ENCODE measurements at regions not wholly inside any gene's neighbourhood (a gene's known extent, or its start where the extent isn't known, plus 50 kb on each side); places are given as distances from the start of the nearest gene placed in this dataset.
A peak's percentile ranks its signal among the peaks of the same experiment; 100 is the strongest.
"Not testable (repeated sequence)": the region's sequence is repeated elsewhere in the genome, so short reads cannot be mapped to it uniquely, and the experiment has no call there.

GRCh38 chr12:67073336-67073735 is 195.8 kb upstream of the CAND1 start:
- no peak for DNase-seq (ENCODE audit: low spot score)

DNA sequence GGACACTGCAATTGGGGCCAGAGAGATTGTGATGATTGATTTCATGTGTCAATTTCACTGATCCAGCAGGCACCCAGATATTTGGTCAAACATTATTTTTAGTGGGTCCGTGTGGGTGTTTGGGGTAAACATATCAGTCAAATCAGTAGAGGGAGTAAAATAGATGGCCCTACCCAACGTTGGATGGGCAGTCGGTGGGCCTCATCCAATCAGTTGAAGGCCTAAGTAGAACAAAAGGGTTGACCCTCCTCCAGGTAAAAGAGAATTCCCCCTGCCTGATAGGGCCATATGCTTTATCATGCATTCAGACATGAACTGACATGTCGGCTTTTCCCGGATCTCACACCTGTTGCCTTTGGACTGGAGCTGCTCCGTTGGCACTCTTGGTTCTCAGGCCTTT is 195.1 kb upstream of the CAND1 start:
- DNase-seq (ENCODE audit: low spot score): no peak

- no peak for DNase-seq (ENCODE audit: low spot score)
Measured at GRCh38 chr12:67077617-67078016, 191.5 kb upstream of the CAND1 start.

- DNase-seq (ENCODE audit: low spot score): no peak
Measured at GRCh38 chr12:67078957-67079356, 190.2 kb upstream of the CAND1 start.

GRCh38 chr12:67080637-67081036 is 188.5 kb upstream of the CAND1 start:
- DNase-seq (ENCODE audit: low spot score): no peak

- DNase-seq (ENCODE audit: low spot score): no peak
Measured at GRCh38 chr12:67082221-67082620, 186.9 kb upstream of the CAND1 start.

DNA sequence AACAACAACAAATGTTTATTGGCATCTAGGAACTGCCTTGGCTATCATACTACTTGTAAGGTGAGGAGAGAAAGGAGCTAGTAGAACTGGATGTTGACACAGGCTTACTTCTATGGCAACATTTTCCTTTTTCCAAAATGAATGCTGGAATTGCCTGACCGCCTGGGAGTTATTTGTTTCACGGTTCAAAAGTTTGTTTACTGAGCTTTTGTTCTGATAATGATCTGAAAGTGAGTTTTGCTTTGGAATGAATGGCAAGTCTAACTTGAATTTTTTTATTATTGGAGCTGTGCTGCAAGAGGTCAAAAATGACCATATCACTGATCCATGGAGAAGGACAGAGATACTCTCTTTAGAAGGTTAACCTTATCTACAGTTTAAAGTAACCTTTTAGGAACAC is 183.5 kb upstream of the CAND1 start:
- DNase-seq (ENCODE audit: low spot score): no peak

DNA sequence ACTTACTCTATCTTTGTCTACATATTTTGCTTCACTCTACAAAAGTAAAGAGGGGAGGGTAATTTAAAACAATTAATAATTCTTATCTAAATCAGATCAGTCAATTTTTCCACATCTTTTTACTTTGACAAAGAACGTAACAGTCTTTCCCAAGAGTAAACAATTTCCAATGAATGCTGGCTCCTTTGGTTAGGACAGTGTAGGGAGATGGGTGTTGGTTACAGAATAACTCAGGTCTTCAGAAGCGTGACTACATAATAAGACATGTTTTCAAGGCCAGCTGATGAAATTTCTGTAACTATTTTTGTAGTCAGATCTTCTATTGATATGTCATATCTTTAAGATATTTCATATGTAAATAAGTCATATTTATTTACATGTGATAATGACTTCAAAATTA is 183.0 kb upstream of the CAND1 start:
- DNase-seq (ENCODE audit: low spot score): no peak

- peak; percentile 5 for DNase-seq (ENCODE audit: low spot score)
Measured at GRCh38 chr12:67088401-67089118, 180.6 kb upstream of the CAND1 start.

DNA sequence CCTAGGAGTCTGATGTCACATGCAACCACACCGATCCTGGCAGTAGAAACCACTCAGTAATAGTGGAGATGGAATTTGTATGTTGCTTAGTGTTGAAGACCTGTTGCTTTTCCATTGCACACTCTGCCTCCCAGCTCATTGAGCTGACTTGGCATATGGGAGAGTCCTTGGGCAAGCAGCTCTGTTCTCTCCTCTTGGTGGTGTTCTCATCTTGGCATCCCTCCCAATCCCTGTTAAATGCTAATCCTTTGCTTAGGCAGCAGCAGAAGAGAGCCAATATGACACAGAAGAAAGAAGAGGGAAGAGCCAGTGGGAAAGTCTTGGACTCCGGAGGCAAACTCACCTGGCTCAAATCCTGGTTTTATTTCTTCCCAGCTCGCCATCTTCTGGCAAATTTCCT is 178.0 kb upstream of the CAND1 start:
- DNase-seq (ENCODE audit: low spot score): no peak

GRCh38 chr12:67091678-67092077 is 177.5 kb upstream of the CAND1 start:
- no peak for DNase-seq (ENCODE audit: low spot score)

- DNase-seq (ENCODE audit: low spot score): not testable (repeated sequence)
Measured at GRCh38 chr12:67092934-67093333, 176.2 kb upstream of the CAND1 start.

DNA sequence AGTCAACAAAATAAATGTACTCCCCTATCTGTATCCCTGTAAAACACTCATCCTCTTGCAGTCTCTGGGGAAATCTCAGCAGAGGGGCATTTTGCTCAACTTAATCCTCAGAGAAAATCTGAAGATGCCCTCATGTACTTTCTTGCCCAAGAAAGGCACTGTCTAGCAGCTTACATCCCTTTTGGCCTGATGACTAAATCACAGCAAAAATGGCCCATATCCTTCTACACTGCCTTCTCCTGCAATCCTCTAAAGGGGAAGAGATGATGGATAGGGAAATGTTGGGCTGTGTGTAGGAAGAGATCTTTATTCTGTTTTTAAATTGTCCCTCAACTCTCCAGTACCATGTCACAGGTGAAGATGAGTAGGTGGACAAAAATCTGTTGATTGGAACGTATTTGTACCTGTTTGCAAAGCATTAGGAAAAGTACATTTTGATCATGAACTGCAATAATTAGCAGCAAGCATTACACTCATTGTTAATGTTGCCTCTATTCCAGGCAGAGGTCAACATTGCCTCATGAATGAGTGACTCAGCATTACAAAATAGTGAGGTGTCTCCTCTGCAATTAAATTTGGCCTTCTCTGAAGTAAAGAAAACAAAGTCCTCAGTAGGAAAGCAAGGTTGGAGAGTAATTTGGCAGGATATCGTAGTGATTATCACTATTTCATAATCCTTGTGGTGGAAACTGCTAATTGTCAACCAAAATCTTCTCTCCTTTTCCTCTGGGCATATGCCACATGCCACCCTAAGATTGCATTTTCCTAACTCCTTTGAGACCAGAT is 172.4 kb upstream of the CAND1 start:
- no peak for DNase-seq (ENCODE audit: low spot score)

- DNase-seq (ENCODE audit: low spot score): no peak
Measured at GRCh38 chr12:67099858-67100257, 169.3 kb upstream of the CAND1 start.

DNA sequence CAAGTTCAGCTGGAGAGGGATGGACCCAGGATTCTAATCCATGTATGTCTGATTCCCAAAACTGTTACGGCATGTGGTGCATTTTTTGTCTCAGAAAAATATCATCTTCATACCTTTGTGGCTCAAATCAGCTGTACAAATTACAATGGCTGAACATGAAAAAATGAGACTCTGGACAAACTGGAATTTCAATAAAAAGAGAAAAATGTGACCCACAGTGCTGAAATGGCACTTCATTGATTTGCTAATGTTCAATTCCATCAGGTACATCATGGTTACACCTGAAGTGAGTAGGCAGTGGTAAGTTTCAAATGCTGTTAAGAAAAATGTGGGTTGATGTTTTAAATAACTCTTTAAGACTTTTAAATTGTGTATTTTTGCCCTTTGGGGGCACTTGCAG is 165.6 kb upstream of the CAND1 start:
- DNase-seq (ENCODE audit: low spot score): no peak

DNA sequence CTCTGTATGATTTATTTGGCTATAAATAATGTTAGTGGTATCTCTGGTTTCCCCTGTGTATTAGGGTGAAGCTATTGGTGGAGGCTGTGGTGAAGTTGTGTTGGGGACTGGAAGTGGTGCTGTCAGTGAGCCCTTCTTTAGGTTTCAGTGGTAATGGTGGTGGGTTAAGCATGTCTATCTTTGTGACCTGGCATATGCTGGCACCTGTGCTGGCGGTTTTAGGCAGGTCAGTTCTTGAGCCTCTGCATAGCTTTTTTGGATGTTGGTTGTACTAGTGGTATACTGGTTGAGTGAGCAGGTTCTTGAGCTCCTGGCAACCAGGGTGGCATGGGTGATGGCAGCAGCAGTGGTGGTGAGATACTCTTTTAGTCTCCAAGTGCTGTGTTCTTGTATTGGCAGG is 161.9 kb upstream of the CAND1 start:
- no peak for DNase-seq (ENCODE audit: low spot score)

GRCh38 chr12:67107751-67108269 is 161.3 kb upstream of the CAND1 start:
- DNase-seq (ENCODE audit: low spot score): no peak

GRCh38 chr12:67110345-67110744 is 158.8 kb upstream of the CAND1 start:
- DNase-seq (ENCODE audit: low spot score): not testable (repeated sequence)

DNA sequence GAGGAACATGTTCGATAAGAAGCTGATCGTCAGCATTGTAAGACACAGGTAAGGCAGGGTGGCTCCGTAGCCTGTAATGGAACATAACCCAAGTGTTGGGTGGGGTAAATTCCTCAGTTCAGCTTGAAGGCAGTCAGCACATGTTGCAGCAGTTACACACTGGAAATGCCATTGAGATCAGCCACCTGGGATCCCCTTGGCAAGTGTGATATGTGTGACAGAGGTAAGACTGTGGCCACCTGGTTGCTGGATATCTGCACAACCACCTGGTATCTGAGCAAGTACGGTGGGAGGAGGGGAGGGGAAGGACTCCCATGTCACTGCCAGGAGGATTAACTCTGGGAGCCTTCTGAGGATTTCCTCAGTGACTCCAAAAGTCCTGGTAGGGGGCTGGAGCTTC is 158.0 kb upstream of the CAND1 start:
- no peak for DNase-seq (ENCODE audit: low spot score)

GRCh38 chr12:67112586-67112985 is 156.6 kb upstream of the CAND1 start:
- no peak for DNase-seq (ENCODE audit: low spot score)

DNA sequence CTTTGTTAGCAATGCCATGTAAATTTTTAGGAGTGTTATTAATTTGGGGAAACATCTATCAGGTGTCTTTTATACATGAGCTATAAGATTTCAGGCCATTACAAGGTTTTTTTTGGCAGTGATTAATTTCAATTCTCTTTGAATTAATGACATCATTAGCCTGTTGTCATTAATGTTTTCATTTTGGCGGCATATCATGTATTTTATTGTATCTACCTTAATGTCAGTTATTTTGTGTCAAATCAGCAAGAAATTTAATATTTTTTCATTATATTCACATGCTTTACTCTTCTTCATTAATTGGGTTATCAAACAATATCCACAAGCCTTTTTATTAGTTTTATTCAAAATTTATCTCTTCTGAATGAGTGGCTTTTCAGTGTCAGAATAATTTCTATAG is 153.0 kb upstream of the CAND1 start:
- DNase-seq (ENCODE audit: low spot score): no peak

GRCh38 chr12:67122584-67122983 is 146.6 kb upstream of the CAND1 start:
- no peak for DNase-seq (ENCODE audit: low spot score)

DNA sequence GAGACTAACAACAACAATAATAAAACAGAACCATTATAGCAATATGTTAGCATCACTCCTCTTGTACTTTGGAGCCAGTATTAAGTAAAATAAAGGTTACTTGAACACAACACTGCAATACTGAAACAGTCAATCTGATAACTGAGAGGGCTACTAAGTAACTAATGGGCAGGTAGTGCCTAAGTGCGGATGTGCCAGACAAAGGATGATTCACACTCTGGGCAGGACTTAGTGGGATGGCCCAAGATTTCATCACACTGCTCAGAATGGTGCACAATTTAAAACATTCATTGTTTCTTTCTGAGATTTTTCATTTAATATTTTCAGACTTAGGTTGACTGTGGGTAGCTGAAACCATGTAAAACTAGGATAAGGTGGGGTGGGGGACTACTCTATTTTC is 131.9 kb upstream of the CAND1 start:
- no peak for DNase-seq (ENCODE audit: low spot score)
